ENCODE measurements at regions not wholly inside any gene's neighbourhood (a gene's known extent, or its start where the extent isn't known, plus 50 kb on each side); places are given as distances from the start of the nearest gene placed in this dataset.

DNA sequence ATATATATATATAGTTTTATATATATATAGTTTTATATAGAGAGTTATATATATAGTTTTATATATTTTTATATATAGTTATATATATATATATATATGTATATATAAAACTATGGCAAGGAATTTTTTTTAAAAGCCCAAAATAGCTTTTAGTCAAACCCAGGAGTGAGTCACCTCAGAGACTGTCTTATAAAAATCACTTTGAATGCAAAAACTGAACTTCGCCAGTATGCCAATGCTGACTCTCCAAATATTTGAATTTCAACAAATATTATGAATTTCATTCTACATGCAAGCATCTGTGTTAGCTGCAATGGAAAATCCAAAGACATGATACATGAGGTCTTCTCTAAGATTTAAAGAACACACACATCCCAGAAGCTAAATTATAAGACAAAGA lies 132.8 kb upstream of the NR2F2 start (continued):
- TF ChIP-seq, protein P1, sequence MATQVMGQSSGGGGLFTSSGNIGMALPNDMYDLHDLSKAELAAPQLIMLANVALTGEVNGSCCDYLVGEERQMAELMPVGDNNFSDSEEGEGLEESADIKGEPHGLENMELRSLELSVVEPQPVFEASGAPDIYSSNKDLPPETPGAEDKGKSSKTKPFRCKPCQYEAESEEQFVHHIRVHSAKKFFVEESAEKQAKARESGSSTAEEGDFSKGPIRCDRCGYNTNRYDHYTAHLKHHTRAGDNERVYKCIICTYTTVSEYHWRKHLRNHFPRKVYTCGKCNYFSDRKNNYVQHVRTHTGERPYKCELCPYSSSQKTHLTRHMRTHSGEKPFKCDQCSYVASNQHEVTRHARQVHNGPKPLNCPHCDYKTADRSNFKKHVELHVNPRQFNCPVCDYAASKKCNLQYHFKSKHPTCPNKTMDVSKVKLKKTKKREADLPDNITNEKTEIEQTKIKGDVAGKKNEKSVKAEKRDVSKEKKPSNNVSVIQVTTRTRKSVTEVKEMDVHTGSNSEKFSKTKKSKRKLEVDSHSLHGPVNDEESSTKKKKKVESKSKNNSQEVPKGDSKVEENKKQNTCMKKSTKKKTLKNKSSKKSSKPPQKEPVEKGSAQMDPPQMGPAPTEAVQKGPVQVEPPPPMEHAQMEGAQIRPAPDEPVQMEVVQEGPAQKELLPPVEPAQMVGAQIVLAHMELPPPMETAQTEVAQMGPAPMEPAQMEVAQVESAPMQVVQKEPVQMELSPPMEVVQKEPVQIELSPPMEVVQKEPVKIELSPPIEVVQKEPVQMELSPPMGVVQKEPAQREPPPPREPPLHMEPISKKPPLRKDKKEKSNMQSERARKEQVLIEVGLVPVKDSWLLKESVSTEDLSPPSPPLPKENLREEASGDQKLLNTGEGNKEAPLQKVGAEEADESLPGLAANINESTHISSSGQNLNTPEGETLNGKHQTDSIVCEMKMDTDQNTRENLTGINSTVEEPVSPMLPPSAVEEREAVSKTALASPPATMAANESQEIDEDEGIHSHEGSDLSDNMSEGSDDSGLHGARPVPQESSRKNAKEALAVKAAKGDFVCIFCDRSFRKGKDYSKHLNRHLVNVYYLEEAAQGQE (IDR thresholded peaks at IDR 0.05; ENCODE audit: unreplicated experiment): no peak
- TF ChIP-seq JUNB (IDR thresholded peaks at IDR 0.05; ENCODE audit: unreplicated experiment): no peak

DNA sequence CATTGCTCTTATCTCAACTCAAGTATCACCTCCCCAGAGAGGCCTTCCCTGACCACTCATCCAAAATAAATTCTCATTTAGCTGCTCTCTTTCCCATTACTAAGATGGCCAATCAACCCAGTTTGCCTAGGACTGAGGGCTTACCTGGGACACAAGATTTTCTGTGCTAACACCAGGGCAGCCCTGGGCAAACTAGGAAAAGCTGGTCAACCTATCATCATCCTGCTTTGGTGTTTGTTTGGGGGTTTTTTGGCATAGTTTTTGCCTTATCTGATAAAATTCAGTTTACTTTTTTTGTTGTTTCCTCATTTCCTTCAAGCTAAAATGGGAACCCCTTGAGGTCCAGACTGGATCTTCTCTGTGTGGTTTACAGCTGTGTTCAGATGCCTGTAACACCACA lies 131.4 kb upstream of the NR2F2 start:
- H3K27ac ChIP-seq (ENCODE audit: low read depth): no peak overlapping the region

More for the DNA sequence above, 131.4 kb upstream of the NR2F2 start:
- Mint-ChIP-seq H3K9me3 (no peaks in the 10 kb centered on the region), H3K4me1 (no peaks in the 10 kb centered on the region), H3K27ac (no peak overlapping the region), H3K36me3 (ENCODE audit: low read depth) (no peaks in the 10 kb centered on the region), H3K4me3 (no peak overlapping the region), H3K27me3 (ENCODE audit: insufficient read depth, low read depth, poor library complexity) (peaks cover 1% of the 10 kb centered on the region)
- Histone ChIP-seq H3K27me3 (ENCODE audit: insufficient read depth) (no peaks in the 10 kb centered on the region), H4K20me1 (replicated peaks; ENCODE audit: insufficient read depth) (no peaks in the 10 kb centered on the region), H3K9me2 (ENCODE audit: insufficient read depth) (no peaks in the 10 kb centered on the region), H2AFZ (no peak overlapping the region), H3K4me1 (ENCODE audit: insufficient read depth) (no peaks in the 10 kb centered on the region), H3K79me2 (replicated peaks; ENCODE audit: insufficient read depth) (no peaks in the 10 kb centered on the region), H3F3A (replicated peaks; ENCODE audit: low read depth) (no peaks in the 10 kb centered on the region), H3K4me2 (no peak overlapping the region), H3K36me3 (ENCODE audit: insufficient read depth) (no peaks in the 10 kb centered on the region), H3K4me3 (no peak overlapping the region)
- TF ChIP-seq EZH2phosphoT487 (IDR thresholded peaks at IDR 0.05; ENCODE audit: unreplicated experiment) (no peak), POLR2AphosphoS5 (IDR thresholded peaks at IDR 0.05; ENCODE audit: low read depth) (no peak), CREB1 (CRISPR knock-in tag; IDR thresholded peaks at IDR 0.05; ENCODE audit: low read depth) (no peak)
- TF ChIP-seq, protein P1 (IDR thresholded peaks at IDR 0.05; ENCODE audit: unreplicated experiment): no peak
- TF ChIP-seq, protein P2, sequence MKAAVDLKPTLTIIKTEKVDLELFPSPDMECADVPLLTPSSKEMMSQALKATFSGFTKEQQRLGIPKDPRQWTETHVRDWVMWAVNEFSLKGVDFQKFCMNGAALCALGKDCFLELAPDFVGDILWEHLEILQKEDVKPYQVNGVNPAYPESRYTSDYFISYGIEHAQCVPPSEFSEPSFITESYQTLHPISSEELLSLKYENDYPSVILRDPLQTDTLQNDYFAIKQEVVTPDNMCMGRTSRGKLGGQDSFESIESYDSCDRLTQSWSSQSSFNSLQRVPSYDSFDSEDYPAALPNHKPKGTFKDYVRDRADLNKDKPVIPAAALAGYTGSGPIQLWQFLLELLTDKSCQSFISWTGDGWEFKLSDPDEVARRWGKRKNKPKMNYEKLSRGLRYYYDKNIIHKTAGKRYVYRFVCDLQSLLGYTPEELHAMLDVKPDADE (IDR thresholded peaks at IDR 0.05): no peak
- ATAC-seq: no peak
- DNase-seq (ENCODE audit: low spot score): no peak
